HG03378 (cell line): ENCODE measurements at regions not wholly inside any gene's neighbourhood (a gene's known extent, or its start where the extent isn't known, plus 50 kb on each side); places are given as distances from the start of the nearest gene placed in this dataset.

ENCODE experiments used
- ATAC-seq: cut with Tn5 transposase; IDR thresholded peaks from one replicate; pipeline ENCODE4 v1.9.1; 2021; ENCODE audit warnings: mild to moderate bottlenecking, moderate library complexity; ENCODE audit not compliant: unreplicated experiment

DNA sequence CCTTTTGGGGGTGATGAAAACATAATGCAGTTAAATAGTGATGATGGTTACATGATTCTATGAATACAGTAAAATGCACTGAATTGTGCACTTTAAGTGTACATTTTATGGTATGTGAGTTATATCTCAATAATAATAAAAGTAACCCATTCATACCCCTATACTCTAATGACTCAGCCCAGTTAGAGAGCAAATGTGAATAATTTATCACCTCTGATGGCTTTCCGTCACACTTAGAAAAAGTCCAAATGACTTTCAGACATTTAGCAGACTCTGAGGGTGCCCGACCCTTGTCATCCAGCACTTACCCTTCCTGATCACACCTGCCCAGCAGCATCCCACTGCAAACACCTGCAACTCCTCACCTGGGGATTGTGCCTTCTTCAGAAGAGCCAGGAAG is 148.1 kb upstream of the MAF start:
- no peak for ATAC-seq

DNA sequence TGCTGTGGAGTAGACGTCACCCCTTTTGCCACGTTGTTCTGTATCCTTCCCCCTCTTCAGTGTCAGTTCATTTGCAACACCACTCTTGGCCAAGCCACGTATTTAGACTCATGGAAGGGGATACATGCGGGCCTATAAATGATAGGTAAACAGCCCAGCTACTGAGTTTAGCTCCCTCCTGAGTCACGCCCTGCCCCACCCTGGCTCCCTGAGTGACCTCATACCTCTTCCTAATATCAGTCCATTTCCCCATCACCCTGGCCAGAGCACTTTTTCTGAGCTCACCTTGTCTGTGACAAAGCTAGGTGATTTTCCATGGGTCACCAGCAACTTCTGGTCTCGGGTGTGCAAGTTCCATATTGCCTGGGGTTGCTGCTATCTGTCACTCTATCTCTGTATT is 147.2 kb upstream of the MAF start:
- no peak for ATAC-seq

GRCh38 chr16:79740252-79740651 is 139.7 kb upstream of the MAF start:
- ATAC-seq, result no peak

DNA sequence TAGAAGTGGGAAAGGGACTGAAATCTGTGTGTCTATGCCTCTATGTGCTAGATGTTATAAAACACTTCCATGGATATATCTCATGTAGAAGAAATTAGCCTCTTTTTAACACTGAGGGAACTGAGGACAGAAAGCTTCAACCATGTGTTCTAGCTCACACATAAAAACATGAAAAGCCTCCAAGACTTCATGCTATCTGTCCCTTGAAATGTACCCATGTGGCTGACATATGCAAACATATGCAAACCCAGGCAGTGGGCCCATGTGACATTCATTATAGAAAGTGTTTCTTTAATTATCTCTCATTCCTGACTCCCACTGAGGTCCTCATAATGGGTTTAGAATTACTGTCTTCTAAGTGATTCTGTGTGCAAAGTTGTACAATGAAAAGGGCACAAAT is 134.7 kb upstream of the MAF start:
- ATAC-seq, result no peak

DNA sequence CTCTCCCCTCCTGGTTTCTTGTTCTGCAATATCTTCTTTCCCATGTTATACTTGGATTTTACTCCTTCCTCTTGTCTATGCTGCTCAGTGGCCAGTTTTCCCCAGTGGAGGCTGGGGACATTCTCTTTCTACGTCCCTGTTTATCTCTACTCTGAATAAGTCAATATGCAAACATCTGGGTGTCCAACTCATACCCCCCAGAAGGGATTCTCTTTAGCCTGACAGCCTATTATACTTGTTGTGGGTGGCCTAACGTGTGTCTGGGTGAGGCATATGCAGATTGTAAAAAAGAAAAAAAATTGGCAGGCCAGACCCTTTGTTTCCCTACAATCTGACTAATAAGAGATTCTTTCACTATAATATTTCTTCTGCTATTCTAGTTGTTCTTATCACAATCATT is 134.2 kb upstream of the MAF start:
- ATAC-seq, result no peak

- ATAC-seq, result no peak
These were observed 128.3 kb upstream of the MAF start for GRCh38 chr16:79728923-79729240.

- no peak for ATAC-seq
These were observed 127.7 kb upstream of the MAF start for GRCh38 chr16:79728048-79728922.

GRCh38 chr16:79726902-79727301 is 126.4 kb upstream of the MAF start:
- no peak for ATAC-seq

- ATAC-seq, result no peak
These were observed 124.5 kb upstream of the MAF start for GRCh38 chr16:79725051-79725450.

- no peak for ATAC-seq
These were observed 123.1 kb upstream of the MAF start for GRCh38 chr16:79723583-79724168.

DNA sequence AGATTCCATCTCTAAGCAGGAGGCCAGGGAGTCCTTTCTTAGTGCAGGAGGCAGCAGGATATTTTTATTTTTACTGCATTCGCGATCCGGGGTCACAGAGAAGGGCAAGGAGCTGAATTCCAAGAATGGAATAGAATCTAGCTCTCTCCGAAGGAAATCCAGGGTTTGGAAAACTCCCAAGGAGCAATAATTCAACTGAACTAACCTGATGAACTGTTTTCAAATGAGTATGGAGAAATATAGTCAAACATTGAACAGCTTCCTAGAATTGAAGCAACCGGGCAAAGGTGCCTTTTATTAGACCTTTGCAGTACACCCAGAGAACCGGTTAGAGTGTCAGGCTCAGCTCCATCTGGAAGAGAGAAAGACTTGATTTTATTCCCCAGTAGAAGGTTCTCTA is 120.7 kb upstream of the MAF start:
- no peak for ATAC-seq

GRCh38 chr16:79717333-79718137 is 117.0 kb upstream of the MAF start:
- no peak for ATAC-seq

GRCh38 chr16:79716645-79717332 is 116.3 kb upstream of the MAF start:
- no peak for ATAC-seq

DNA sequence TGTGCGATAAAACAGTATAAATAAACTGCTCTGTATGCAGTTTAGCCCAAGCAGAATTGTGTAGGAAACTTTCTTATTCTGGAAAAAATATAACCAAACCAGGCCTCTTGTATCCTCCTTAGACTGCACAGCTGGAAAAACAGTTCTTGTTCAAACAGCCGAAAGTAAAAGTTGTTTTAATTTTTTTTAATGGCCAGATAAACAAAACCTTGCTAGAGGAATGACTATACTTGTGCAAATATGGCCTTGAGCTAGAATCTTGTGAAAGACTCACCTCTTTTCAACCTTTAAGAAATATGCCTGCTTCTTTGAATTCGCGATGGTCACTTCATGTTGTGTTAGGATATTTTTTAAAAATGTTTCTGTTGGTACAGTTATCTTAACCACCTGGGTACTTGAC is 114.5 kb upstream of the MAF start:
- no peak for ATAC-seq

GRCh38 chr16:79714440-79714839 is 113.9 kb upstream of the MAF start:
- ATAC-seq, result no peak

DNA sequence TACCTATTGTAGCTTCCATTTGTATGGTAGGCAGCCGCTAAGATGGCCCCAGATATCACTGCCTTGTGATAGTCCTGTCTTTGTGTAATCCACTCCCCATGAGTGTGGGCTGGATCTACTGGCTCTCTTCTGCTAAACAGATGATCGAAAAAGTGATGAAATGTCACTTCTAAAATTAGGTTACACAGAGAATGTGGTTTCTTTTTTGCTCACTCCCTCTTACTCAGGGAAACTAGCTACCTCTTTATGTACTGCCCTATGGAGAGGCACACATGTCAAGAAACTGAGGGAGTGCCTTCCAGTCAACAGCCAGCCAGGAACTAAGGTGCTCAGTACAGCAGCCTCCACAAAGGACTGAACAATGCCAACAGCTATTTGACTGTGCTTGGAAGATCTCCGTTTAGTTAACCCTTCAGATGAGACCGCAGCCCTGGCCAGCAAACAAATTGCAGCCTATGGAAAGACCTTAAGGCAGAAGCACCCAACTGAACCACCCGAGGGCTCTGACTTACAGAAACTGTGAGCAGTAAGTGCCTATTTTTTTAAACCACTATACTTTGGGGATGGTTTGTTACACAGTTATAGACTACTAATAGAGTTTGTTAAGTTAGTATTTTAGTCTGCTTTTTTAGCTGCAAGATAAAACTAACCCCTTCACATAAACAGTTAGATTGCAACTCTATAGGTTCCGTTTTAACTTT is 113.2 kb upstream of the MAF start:
- no peak for ATAC-seq

DNA sequence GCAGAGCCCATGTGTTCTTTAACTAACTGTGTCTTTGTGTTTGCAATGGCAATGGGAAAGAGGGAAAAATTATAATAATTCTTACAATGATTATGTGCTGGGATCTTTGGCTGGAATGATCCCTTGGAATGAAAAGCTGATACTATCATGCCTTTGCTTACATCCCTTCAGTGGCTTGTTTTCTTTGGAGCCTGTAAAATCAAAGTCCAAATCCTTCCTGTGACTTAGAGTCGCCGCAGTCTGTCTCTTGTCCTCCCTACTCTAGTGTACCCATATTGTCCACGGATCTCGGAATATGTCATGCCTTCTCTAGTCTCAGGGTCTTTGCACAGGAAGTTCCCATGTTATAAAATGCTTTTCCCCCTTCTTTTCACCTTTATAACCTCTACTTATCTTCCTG is 111.7 kb upstream of the MAF start:
- ATAC-seq, result no peak

DNA sequence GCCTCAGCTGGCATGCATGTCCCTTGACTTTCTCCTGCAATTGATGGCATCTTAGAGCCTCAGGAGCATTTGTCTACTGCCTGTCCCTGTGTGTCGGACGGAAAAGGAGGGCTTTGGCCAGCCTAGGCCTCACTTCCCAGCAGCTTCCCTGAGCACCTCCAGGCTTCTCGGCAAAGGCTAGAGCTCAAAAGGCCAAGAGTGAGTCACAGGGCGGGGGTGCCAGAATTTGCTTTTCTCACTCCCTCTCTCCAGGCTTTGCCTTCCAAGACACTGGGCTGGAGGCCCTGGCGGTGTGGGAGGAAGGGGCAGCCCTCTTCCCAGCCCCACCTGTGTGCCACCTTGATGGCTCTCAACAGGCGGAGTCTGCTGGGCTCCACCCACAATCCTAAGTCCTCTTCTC is 107.3 kb upstream of the MAF start:
- ATAC-seq, result no peak

DNA sequence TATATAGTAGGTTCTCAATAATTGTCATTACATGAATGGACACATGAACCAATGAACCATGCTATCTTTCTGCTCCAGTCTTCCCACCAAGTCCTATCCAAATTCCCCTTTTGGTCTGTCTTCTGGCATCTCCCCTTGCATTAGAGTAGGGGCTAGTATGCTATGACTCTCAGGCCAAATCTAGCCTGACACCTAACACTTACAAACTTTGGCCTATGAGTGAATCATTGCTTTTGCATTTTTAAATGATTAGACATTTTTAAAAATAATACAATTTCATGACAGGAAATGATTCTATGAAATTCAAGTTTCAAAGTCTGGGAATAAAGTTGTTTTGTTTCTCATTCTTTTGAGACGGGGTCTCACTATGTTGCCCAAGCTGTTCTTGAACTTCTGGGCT is 102.5 kb upstream of the MAF start:
- ATAC-seq, result no peak

- ATAC-seq, result no peak
These were observed 97.8 kb upstream of the MAF start for GRCh38 chr16:79698341-79698753.
